ENCODE measurements at regions not wholly inside any gene's neighbourhood (a gene's known extent, or its start where the extent isn't known, plus 50 kb on each side); places are given as distances from the start of the nearest gene placed in this dataset.

GRCh38 chr7:16298221-16298620 is 123.1 kb downstream of the CRPPA start:
- Histone ChIP-seq H3K9ac (ENCODE audit: low read depth in 1 of 2, low read length in 2 of 2) (no peak overlapping the region), H3K4me1 (ENCODE audit: control insufficient read depth in 1 of 2, insufficient read depth in 2 of 2, low read length in 2 of 2) (no peaks in the 10 kb centered on the region), H3K9me3 (ENCODE audit: control insufficient read depth in 1 of 2, low read length in 2 of 2) (no peaks in the 10 kb centered on the region), H3K27ac (ENCODE audit: low read depth, low read length) (no peak overlapping the region), H3K27me3 (ENCODE audit: control insufficient read depth in 1 of 2, insufficient read depth in 2 of 2, low read length in 2 of 2) (no peaks in the 10 kb centered on the region), H3K4me3 (ENCODE audit: low read depth in 1 of 2, low read length in 2 of 2) (no peak overlapping the region), H3K36me3 (ENCODE audit: control insufficient read depth in 1 of 2, insufficient read depth in 2 of 2, low read length in 2 of 2) (no peaks in the 10 kb centered on the region)

- no peaks in the 10 kb centered on the region for H3K27me3 ChIP-seq (ENCODE audit: control insufficient read depth in 1 of 2, insufficient read depth in 2 of 2, low read length in 2 of 2)
- no peak overlapping the region for H3K27ac ChIP-seq (ENCODE audit: low read depth, low read length)
- H3K4me3 ChIP-seq (ENCODE audit: low read depth in 1 of 2, low read length in 2 of 2), result no peak overlapping the region
- H3K9me3 ChIP-seq (ENCODE audit: control insufficient read depth in 1 of 2, low read length in 2 of 2), result no peaks in the 10 kb centered on the region
- no peaks in the 10 kb centered on the region for H3K4me1 ChIP-seq (ENCODE audit: control insufficient read depth in 1 of 2, insufficient read depth in 2 of 2, low read length in 2 of 2)
- H3K9ac ChIP-seq (ENCODE audit: low read depth in 1 of 2, low read length in 2 of 2), result no peak overlapping the region
- no peaks in the 10 kb centered on the region for H3K36me3 ChIP-seq (ENCODE audit: control insufficient read depth in 1 of 2, insufficient read depth in 2 of 2, low read length in 2 of 2)
Observed at GRCh38 chr7:16295558-16295957, 125.8 kb downstream of the CRPPA start.

DNA sequence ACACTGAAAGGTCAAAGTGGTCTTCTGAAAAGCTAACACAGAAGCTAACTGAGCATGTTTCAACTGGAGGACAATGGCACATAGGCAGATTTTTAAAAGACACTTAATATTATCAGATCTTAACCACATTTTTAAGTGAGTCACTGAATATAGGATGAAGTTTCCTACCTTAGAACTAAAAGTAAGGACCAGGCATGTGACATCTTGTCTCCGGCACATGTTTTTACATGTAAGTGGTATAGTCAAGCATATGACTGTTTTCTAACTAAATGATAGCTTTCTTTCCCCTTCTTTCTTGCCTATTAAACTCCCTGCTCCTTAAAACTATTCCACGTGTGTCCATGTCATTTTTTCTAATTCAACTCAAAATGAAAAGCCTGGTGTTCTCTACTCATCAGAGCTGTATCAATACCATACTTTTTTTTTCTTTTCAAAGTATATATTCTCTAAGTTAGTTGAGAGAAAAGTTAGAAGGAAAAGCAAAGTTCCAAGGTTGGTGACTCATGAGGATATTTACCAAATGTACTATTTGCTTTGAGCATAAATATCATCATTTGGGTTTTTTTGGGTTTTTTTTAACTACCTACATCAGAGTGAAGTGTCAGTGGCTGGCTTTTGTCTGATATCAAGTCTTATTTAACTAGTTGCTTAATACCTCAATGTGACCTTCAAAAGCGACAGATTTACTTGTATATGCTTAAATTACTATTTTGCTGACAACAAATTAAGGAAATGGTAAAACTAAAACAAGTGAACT is 127.5 kb downstream of the CRPPA start:
- no peaks in the 10 kb centered on the region for H3K9me3 ChIP-seq (ENCODE audit: control insufficient read depth in 1 of 2, low read length in 2 of 2)
- H3K27me3 ChIP-seq (ENCODE audit: control insufficient read depth in 1 of 2, insufficient read depth in 2 of 2, low read length in 2 of 2), result no peaks in the 10 kb centered on the region
- no peaks in the 10 kb centered on the region for H3K4me1 ChIP-seq (ENCODE audit: control insufficient read depth in 1 of 2, insufficient read depth in 2 of 2, low read length in 2 of 2)
- no peak overlapping the region for H3K4me3 ChIP-seq (ENCODE audit: low read depth in 1 of 2, low read length in 2 of 2)
- no peaks in the 10 kb centered on the region for H3K36me3 ChIP-seq (ENCODE audit: control insufficient read depth in 1 of 2, insufficient read depth in 2 of 2, low read length in 2 of 2)
- H3K9ac ChIP-seq (ENCODE audit: low read depth in 1 of 2, low read length in 2 of 2), result no peak overlapping the region
- H3K27ac ChIP-seq (ENCODE audit: low read depth, low read length), result no peak overlapping the region

DNA sequence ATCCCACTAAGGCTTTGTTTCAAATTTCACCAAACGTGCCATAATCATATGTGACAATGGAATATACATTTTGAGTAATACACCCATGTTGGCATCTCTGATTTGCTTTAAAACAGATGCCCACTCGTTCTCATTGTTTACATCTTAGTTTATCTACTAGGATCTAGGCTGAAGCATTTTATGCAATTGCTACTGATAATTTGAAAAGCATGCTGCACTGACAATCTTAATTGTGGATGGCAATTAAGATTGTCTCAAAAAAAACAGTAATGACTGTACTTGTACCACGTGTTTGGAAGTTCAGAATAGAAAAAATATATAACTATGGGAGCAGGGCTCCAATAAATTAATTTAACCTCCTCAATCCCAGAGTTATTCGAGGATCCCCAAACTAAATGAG is 136.8 kb downstream of the CRPPA start:
- H3K4me3 ChIP-seq (ENCODE audit: low read depth in 1 of 2, low read length in 2 of 2), result no peak overlapping the region
- H3K4me1 ChIP-seq (ENCODE audit: control insufficient read depth in 1 of 2, insufficient read depth in 2 of 2, low read length in 2 of 2), result no peaks in the 10 kb centered on the region
- H3K9me3 ChIP-seq (ENCODE audit: control insufficient read depth in 1 of 2, low read length in 2 of 2), result no peaks in the 10 kb centered on the region
- H3K36me3 ChIP-seq (ENCODE audit: control insufficient read depth in 1 of 2, insufficient read depth in 2 of 2, low read length in 2 of 2), result no peaks in the 10 kb centered on the region
- H3K27ac ChIP-seq (ENCODE audit: low read depth, low read length), result no peak overlapping the region
- no peaks in the 10 kb centered on the region for H3K27me3 ChIP-seq (ENCODE audit: control insufficient read depth in 1 of 2, insufficient read depth in 2 of 2, low read length in 2 of 2)
- no peak overlapping the region for H3K9ac ChIP-seq (ENCODE audit: low read depth in 1 of 2, low read length in 2 of 2)

GRCh38 chr7:16278167-16278787 is 143.1 kb downstream of the CRPPA start:
- no peaks in the 10 kb centered on the region for H3K36me3 ChIP-seq (ENCODE audit: control insufficient read depth in 1 of 2, insufficient read depth in 2 of 2, low read length in 2 of 2)
- H3K4me3 ChIP-seq (ENCODE audit: low read depth in 1 of 2, low read length in 2 of 2), result no peak overlapping the region
- no peaks in the 10 kb centered on the region for H3K4me1 ChIP-seq (ENCODE audit: control insufficient read depth in 1 of 2, insufficient read depth in 2 of 2, low read length in 2 of 2)
- no peaks in the 10 kb centered on the region for H3K9me3 ChIP-seq (ENCODE audit: control insufficient read depth in 1 of 2, low read length in 2 of 2)
- no peaks in the 10 kb centered on the region for H3K27me3 ChIP-seq (ENCODE audit: control insufficient read depth in 1 of 2, insufficient read depth in 2 of 2, low read length in 2 of 2)
- H3K9ac ChIP-seq (ENCODE audit: low read depth in 1 of 2, low read length in 2 of 2), result no peak overlapping the region
- no peak overlapping the region for H3K27ac ChIP-seq (ENCODE audit: low read depth, low read length)

DNA sequence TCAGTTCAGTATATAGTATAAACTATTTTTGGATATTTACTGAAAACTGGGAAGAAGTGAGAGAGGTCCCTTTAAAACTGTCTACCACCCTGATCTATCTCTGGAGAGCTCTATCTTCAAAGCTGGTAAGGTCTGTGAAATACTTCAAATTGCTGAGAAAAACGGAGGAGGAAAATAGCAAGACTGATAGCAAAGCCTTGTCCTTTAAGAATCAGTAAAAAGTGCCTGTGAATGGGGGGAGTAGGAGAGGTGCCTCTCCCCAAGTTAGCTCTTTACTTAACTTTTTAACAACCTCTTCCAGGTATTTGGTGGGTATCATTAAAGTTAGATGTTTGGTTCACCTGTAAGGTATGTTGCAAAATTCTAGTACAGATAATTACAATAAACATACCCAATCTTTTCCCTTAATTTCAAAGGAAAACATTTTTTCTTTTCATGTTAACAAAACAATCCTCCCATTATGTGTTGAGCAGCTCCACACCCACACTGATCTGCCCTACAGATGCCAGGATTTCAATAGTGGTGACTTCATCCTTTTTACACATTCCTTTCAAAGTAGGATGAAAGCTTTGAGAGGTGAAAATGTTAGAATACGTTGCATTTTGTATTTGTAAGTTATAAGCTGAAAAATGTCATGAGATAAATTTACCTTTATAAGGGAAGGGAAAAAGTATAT is 149.2 kb downstream of the CRPPA start:
- Histone ChIP-seq H3K4me3 (ENCODE audit: low read depth in 1 of 2, low read length in 2 of 2) (no peak overlapping the region), H3K27ac (ENCODE audit: low read depth, low read length) (no peak overlapping the region), H3K36me3 (ENCODE audit: control insufficient read depth in 1 of 2, insufficient read depth in 2 of 2, low read length in 2 of 2) (no peaks in the 10 kb centered on the region), H3K9ac (ENCODE audit: low read depth in 1 of 2, low read length in 2 of 2) (no peak overlapping the region), H3K9me3 (ENCODE audit: control insufficient read depth in 1 of 2, low read length in 2 of 2) (no peaks in the 10 kb centered on the region), H3K4me1 (ENCODE audit: control insufficient read depth in 1 of 2, insufficient read depth in 2 of 2, low read length in 2 of 2) (no peaks in the 10 kb centered on the region), H3K27me3 (ENCODE audit: control insufficient read depth in 1 of 2, insufficient read depth in 2 of 2, low read length in 2 of 2) (no peaks in the 10 kb centered on the region)

- H3K27me3 ChIP-seq (ENCODE audit: control insufficient read depth in 1 of 2, insufficient read depth in 2 of 2, low read length in 2 of 2), result no peaks in the 10 kb centered on the region
- no peaks in the 10 kb centered on the region for H3K36me3 ChIP-seq (ENCODE audit: control insufficient read depth in 1 of 2, insufficient read depth in 2 of 2, low read length in 2 of 2)
- H3K9ac ChIP-seq (ENCODE audit: low read depth in 1 of 2, low read length in 2 of 2), result no peak overlapping the region
- H3K4me1 ChIP-seq (ENCODE audit: control insufficient read depth in 1 of 2, insufficient read depth in 2 of 2, low read length in 2 of 2), result no peaks in the 10 kb centered on the region
- no peak overlapping the region for H3K4me3 ChIP-seq (ENCODE audit: low read depth in 1 of 2, low read length in 2 of 2)
- H3K27ac ChIP-seq (ENCODE audit: low read depth, low read length), result no peak overlapping the region
- H3K9me3 ChIP-seq (ENCODE audit: control insufficient read depth in 1 of 2, low read length in 2 of 2), result no peaks in the 10 kb centered on the region
Observed at GRCh38 chr7:16271355-16271915, 149.9 kb downstream of the CRPPA start.

GRCh38 chr7:16270844-16271243 is 150.5 kb downstream of the CRPPA start:
- Histone ChIP-seq H3K27ac (ENCODE audit: low read depth, low read length) (no peak overlapping the region), H3K27me3 (ENCODE audit: control insufficient read depth in 1 of 2, insufficient read depth in 2 of 2, low read length in 2 of 2) (no peaks in the 10 kb centered on the region), H3K4me1 (ENCODE audit: control insufficient read depth in 1 of 2, insufficient read depth in 2 of 2, low read length in 2 of 2) (no peaks in the 10 kb centered on the region), H3K4me3 (ENCODE audit: low read depth in 1 of 2, low read length in 2 of 2) (no peak overlapping the region), H3K9ac (ENCODE audit: low read depth in 1 of 2, low read length in 2 of 2) (no peak overlapping the region), H3K9me3 (ENCODE audit: control insufficient read depth in 1 of 2, low read length in 2 of 2) (no peaks in the 10 kb centered on the region), H3K36me3 (ENCODE audit: control insufficient read depth in 1 of 2, insufficient read depth in 2 of 2, low read length in 2 of 2) (no peaks in the 10 kb centered on the region)

GRCh38 chr7:16268821-16269768 is 152.2 kb downstream of the CRPPA start:
- no peaks in the 10 kb centered on the region for H3K27me3 ChIP-seq (ENCODE audit: control insufficient read depth in 1 of 2, insufficient read depth in 2 of 2, low read length in 2 of 2)
- H3K27ac ChIP-seq (ENCODE audit: low read depth, low read length), result no peak overlapping the region
- no peak overlapping the region for H3K9ac ChIP-seq (ENCODE audit: low read depth in 1 of 2, low read length in 2 of 2)
- no peaks in the 10 kb centered on the region for H3K4me1 ChIP-seq (ENCODE audit: control insufficient read depth in 1 of 2, insufficient read depth in 2 of 2, low read length in 2 of 2)
- H3K9me3 ChIP-seq (ENCODE audit: control insufficient read depth in 1 of 2, low read length in 2 of 2), result no peaks in the 10 kb centered on the region
- no peaks in the 10 kb centered on the region for H3K36me3 ChIP-seq (ENCODE audit: control insufficient read depth in 1 of 2, insufficient read depth in 2 of 2, low read length in 2 of 2)
- no peak overlapping the region for H3K4me3 ChIP-seq (ENCODE audit: low read depth in 1 of 2, low read length in 2 of 2)

Data from duodenal mucosa (tissue), 2 donors.